ENCODE measurements at regions not wholly inside any gene's neighbourhood (a gene's known extent, or its start where the extent isn't known, plus 50 kb on each side); places are given as distances from the start of the nearest gene placed in this dataset.
"Not testable (repeated sequence)": the region's sequence is repeated elsewhere in the genome, so short reads cannot be mapped to it uniquely, and the experiment has no call there.

DNA sequence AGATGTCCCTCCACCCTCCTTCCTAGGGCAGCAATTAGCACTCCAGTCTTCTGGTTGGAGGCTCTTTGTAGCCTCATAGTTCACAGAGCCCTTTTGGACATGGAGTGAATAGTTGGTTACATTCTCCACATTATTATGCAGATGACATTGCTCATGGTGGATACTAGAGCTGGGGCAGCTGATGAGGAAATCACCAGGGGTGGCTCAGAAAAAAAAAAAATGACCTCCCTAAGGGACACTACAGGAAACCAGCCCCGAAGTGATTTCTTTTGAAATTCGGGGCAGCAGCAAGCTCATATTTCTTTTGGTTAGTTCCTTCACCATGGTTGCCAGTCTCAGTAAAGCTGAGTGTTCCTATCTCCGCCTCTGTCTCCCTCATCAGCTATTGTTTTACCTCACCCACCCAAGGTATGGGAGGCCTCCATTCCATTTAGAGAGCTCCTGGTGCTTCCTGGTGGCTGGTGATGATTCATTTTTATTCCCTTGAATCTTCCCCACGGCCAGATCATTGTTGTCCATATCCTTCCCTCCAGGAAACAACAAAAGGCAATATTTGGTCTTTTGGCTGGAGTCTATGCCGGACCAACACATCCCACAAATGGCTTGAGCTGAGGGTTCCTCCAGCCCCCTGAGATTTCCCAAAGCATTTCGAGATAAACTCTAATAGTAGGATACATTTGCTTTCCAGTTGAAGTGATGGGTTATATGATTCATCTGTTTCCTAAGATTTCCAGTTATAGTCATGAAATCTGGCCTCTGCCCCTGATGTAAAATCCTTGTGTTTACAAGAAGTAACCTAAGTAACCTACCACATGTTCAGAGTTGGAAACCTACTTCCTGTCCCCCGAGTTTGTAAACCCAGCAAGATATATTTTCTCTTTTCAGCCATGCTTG, 56.2 kb upstream of the NID2 start:
- DNase-seq (ENCODE audit: low read depth in 2 of 2): peak; percentile 76 to 90

DNA sequence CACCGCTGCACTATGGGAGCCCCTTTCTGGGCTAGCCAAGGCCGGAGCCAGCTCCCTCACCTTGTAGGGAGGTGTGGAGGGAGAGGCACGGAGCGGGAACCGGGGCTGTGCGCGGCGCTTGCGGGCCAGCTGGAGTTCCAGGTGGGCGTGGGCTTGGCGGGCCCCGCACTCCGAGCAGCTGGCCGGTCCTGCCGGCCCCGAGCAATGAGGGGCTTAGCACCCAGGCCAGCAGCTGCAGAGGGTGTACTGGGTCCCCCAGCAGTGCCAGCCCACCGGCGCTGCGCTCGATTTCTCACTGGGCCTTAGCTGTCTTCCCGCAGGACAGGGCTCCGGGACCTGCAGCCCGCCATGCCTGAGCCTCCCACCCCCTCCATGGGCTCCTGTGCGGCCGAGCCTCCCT, 53.3 kb upstream of the NID2 start:
- DNase-seq (ENCODE audit: low read depth in 2 of 2): not testable (repeated sequence)

DNA sequence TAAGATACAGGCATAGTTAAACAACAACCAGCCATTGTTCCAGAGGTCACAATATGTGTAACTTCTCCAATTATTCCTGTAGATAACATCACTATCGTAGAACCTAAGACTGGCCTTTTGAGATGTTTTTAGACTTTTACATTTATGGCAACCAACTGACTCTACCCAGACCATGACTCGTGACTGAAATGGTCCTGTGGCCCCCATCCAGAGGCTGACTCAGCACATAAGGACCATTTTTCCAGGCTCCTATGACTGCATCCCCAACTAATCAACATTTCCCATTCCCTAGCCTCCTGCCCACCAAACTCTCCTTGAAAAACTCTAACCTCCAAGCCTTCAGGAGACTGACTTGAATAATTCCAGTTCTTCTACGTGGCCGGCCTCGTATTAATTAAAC, 52.6 kb upstream of the NID2 start:
- no peak for DNase-seq (ENCODE audit: low read depth in 2 of 2)

DNA sequence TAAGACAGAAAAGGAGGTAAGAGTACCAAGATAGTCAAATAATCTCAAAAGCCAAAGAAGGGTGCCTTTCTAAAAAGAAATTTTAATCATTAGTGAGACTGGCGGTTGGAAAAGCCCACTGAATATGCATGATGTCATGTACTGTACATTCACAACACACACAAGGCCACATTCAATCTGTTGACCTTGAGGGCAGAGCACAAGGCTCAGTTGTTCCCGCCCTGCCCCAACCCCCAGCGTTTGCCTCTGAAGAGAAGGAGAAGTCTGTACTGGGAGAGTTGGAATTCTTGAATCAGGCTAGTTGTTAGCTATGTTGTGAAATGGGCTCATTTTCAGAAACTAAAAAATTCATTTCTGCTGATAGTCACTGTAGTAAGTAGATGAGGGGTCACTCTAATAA, 50.2 kb upstream of the NID2 start:
- DNase-seq (ENCODE audit: low read depth in 2 of 2): no peak
